ENCODE measurements at regions not wholly inside any gene's neighbourhood (a gene's known extent, or its start where the extent isn't known, plus 50 kb on each side); places are given as distances from the start of the nearest gene placed in this dataset.

DNA sequence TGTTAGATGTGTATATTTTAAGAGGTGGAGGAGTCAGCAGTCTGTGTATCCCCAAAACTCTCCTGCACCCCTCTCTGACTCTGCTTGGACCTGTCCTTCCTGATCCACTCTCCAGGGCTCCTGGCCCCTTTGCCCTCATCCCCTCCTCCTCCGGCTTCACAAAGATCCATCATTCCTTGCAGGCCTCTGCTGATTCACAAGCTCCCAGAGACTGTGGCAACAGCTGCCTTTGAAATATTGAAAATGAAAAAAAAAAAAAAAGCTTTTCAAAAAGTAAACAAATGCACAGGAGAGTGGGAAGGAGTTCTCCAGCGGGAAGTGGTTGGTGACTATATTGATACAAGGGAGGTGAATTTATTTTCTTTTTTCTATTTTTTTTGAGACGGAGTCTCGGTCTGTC is 330.2 kb upstream of the SULF2 start:
- DNase-seq, result no peak
- H3K36me3 Mint-ChIP-seq (ENCODE audit: insufficient read depth, unreplicated experiment), result no peaks in the 10 kb centered on the region
- intact Hi-C loops (cut with micrococcal nuclease; ENCODE audit: unreplicated experiment), result no loop called here
- TF ChIP-seq, protein P1, sequence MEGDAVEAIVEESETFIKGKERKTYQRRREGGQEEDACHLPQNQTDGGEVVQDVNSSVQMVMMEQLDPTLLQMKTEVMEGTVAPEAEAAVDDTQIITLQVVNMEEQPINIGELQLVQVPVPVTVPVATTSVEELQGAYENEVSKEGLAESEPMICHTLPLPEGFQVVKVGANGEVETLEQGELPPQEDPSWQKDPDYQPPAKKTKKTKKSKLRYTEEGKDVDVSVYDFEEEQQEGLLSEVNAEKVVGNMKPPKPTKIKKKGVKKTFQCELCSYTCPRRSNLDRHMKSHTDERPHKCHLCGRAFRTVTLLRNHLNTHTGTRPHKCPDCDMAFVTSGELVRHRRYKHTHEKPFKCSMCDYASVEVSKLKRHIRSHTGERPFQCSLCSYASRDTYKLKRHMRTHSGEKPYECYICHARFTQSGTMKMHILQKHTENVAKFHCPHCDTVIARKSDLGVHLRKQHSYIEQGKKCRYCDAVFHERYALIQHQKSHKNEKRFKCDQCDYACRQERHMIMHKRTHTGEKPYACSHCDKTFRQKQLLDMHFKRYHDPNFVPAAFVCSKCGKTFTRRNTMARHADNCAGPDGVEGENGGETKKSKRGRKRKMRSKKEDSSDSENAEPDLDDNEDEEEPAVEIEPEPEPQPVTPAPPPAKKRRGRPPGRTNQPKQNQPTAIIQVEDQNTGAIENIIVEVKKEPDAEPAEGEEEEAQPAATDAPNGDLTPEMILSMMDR (IDR thresholded peaks at IDR 0.05; ENCODE audit: unreplicated experiment), result no peak
- CTCF ChIA-PET, result no interaction called here
- BruUV-seq (replicated peaks), result no TSS peak
- H3K9me3 Mint-ChIP-seq (ENCODE audit: low read depth, unreplicated experiment), result no peaks in the 10 kb centered on the region
- peaks cover 23% of the 10 kb centered on the region for H3K27me3 Mint-ChIP-seq (ENCODE audit: unreplicated experiment)
- H3K27ac Mint-ChIP-seq (ENCODE audit: unreplicated experiment), result no peak overlapping the region
- H3K4me1 Mint-ChIP-seq (ENCODE audit: low read depth, unreplicated experiment), result no peaks in the 10 kb centered on the region
- no peak overlapping the region for H3K4me3 Mint-ChIP-seq (ENCODE audit: low read depth, unreplicated experiment)

DNA sequence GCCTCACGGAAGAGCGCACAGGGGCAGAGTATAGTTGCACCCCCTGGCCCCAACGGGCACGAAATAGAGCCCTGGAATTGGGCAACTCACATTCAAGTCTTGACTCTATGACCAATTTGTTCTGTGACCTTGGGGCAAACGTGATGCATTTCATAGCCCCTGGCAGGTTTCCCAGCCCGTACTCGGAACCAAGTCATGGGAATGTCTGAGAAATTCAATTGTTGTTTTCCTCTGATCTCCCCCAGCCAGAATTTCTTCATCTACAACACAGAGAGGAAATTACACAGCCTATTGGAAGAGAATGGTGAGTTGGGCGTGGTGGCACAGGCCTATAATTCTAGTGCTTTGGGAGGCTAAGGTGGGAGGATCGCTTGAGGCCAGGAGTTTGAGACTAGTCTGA is 322.3 kb upstream of the SULF2 start:
- H3K4me1 Mint-ChIP-seq (ENCODE audit: low read depth, unreplicated experiment), result no peaks in the 10 kb centered on the region
- no peaks in the 10 kb centered on the region for H3K9me3 Mint-ChIP-seq (ENCODE audit: low read depth, unreplicated experiment)
- TF ChIP-seq, protein P1 (IDR thresholded peaks at IDR 0.05; ENCODE audit: unreplicated experiment), result no peak
- CTCF ChIA-PET, result no interaction called here
- no peak for DNase-seq
- intact Hi-C loops (cut with micrococcal nuclease; ENCODE audit: unreplicated experiment), result no loop called here
- no peak overlapping the region for H3K27ac Mint-ChIP-seq (ENCODE audit: unreplicated experiment)
- no peak overlapping the region for H3K4me3 Mint-ChIP-seq (ENCODE audit: low read depth, unreplicated experiment)
- no peaks in the 10 kb centered on the region for H3K36me3 Mint-ChIP-seq (ENCODE audit: insufficient read depth, unreplicated experiment)
- no TSS peak for BruUV-seq (replicated peaks)
- peaks cover 34% of the 10 kb centered on the region for H3K27me3 Mint-ChIP-seq (ENCODE audit: unreplicated experiment)

DNA sequence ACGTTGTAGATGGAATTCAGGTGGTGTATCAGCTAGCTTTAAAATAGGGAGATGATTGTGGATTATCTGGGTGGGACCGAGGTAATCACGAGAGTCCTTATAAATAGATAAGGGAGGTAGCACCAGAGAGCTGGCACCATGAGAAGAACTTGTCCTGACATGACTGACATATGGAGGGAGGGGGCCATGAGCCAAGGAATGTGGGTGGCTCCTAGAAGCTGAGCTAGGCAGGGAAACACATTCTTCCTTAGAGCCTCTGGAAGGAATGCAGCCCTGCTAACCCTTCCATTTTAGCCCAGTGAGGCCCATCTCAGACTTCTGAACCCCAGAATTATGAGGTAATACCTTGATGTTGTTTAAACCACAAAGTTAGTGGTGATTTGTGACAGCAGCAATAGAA is 321.1 kb upstream of the SULF2 start:
- H3K9me3 Mint-ChIP-seq (ENCODE audit: low read depth, unreplicated experiment), result no peaks in the 10 kb centered on the region
- H3K27ac Mint-ChIP-seq (ENCODE audit: unreplicated experiment), result no peak overlapping the region
- H3K36me3 Mint-ChIP-seq (ENCODE audit: insufficient read depth, unreplicated experiment), result no peaks in the 10 kb centered on the region
- intact Hi-C loops (cut with micrococcal nuclease; ENCODE audit: unreplicated experiment), result no loop called here
- H3K4me3 Mint-ChIP-seq (ENCODE audit: low read depth, unreplicated experiment), result no peak overlapping the region
- no TSS peak for BruUV-seq (replicated peaks)
- H3K27me3 Mint-ChIP-seq (ENCODE audit: unreplicated experiment), result peaks cover 46% of the 10 kb centered on the region
- CTCF ChIA-PET, result no interaction called here
- no peak for DNase-seq
- TF ChIP-seq, protein P1 (IDR thresholded peaks at IDR 0.05; ENCODE audit: unreplicated experiment), result no peak
- no peaks in the 10 kb centered on the region for H3K4me1 Mint-ChIP-seq (ENCODE audit: low read depth, unreplicated experiment)

DNA sequence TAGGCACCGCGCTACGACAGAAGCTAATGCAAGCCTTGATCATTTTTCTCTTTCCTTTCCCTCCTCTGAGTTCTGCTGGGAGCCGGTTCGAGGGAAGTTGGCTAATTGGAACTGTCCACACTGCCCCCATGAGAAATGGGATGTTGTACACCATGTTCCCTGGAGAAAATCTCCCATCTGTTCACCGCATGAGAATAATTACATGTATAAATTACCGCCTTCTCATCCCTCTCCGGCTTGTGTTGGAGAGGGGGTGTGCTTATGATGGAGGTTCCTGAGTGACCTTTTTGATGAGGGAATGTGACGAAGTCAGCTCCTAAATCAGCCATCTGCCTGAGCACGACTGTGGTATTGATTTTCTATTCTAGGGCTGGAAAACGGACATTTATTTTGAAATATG is 320.2 kb upstream of the SULF2 start:
- Mint-ChIP-seq H3K36me3 (ENCODE audit: insufficient read depth, unreplicated experiment) (no peaks in the 10 kb centered on the region), H3K9me3 (ENCODE audit: low read depth, unreplicated experiment) (no peaks in the 10 kb centered on the region), H3K27ac (ENCODE audit: unreplicated experiment) (no peak overlapping the region), H3K27me3 (ENCODE audit: unreplicated experiment) (peaks cover 46% of the 10 kb centered on the region), H3K4me1 (ENCODE audit: low read depth, unreplicated experiment) (no peaks in the 10 kb centered on the region), H3K4me3 (ENCODE audit: low read depth, unreplicated experiment) (no peak overlapping the region)
- intact Hi-C loops (cut with micrococcal nuclease; ENCODE audit: unreplicated experiment), result no loop called here
- TF ChIP-seq, protein P1 (IDR thresholded peaks at IDR 0.05; ENCODE audit: unreplicated experiment), result no peak
- CTCF ChIA-PET, result no interaction called here
- DNase-seq, result no peak
- no TSS peak for BruUV-seq (replicated peaks)
